ENCODE measurements at regions not wholly inside any gene's neighbourhood (a gene's known extent, or its start where the extent isn't known, plus 50 kb on each side); places are given as distances from the start of the nearest gene placed in this dataset.

DNA sequence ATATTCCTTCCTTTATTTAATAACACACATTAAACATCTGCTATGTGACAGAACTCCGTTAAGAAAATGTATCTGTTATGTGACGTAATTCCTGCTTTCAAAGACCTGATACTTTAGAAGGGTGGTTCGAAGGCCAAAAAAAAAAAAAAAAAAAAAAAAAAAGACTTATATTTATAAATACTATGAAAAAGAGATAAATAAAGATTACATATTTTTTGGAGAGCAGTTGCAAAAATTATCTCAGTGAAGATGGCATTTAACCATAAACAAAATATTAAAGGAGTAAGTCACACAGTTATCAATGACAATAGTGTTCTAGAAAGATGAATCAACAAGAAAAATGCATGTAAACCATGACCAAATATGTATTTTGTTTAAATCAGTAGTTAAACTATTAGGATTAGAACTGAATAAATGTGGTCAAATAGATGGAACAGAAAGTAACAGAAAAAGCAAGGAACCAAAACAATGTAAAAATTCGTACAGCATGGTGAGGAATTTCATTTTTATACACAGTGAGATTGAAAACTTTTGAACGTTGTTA, 612.3 kb upstream of the SLITRK5 start:
- TF ChIP-seq POLR2A (IDR thresholded peaks at IDR 0.05; ENCODE audit: extremely low read depth, insufficient read length) = no peak
- TF ChIP-seq, protein P1, sequence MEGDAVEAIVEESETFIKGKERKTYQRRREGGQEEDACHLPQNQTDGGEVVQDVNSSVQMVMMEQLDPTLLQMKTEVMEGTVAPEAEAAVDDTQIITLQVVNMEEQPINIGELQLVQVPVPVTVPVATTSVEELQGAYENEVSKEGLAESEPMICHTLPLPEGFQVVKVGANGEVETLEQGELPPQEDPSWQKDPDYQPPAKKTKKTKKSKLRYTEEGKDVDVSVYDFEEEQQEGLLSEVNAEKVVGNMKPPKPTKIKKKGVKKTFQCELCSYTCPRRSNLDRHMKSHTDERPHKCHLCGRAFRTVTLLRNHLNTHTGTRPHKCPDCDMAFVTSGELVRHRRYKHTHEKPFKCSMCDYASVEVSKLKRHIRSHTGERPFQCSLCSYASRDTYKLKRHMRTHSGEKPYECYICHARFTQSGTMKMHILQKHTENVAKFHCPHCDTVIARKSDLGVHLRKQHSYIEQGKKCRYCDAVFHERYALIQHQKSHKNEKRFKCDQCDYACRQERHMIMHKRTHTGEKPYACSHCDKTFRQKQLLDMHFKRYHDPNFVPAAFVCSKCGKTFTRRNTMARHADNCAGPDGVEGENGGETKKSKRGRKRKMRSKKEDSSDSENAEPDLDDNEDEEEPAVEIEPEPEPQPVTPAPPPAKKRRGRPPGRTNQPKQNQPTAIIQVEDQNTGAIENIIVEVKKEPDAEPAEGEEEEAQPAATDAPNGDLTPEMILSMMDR (IDR thresholded peaks at IDR 0.05; ENCODE audit: low read depth, low read length) = no peak
